ENCODE measurements at regions not wholly inside any gene's neighbourhood (a gene's known extent, or its start where the extent isn't known, plus 50 kb on each side); places are given as distances from the start of the nearest gene placed in this dataset.

GRCh38 chr11:45028911-45029682, 78.4 kb upstream of the TP53I11 start:
- no peaks in the 10 kb centered on the region for H3F3A ChIP-seq (ENCODE audit: insufficient read depth, low read length)
- TF ChIP-seq EZH2 (IDR thresholded peaks at IDR 0.05; ENCODE audit: borderline replicate concordance, low read length) (no peak), CTCF (IDR thresholded peaks at IDR 0.05; ENCODE audit: low read length) (no peak)
- H4K20me1 ChIP-seq (ENCODE audit: insufficient read depth, low read length): no peaks in the 10 kb centered on the region
- H3K9me2 ChIP-seq (ENCODE audit: low read depth, low read length): no peaks in the 10 kb centered on the region
- H3K4me1 ChIP-seq (ENCODE audit: insufficient read depth, low read length, severe bottlenecking): peaks cover 3% of the 10 kb centered on the region
- no peak overlapping the region for H3K4me2 ChIP-seq (ENCODE audit: low read length)
- H3K27ac ChIP-seq (ENCODE audit: low read depth, low read length, poor library complexity, severe bottlenecking): no peak overlapping the region
- peaks cover 5% of the 10 kb centered on the region; the same call in 1 of the 2 replicates for H3K27me3 ChIP-seq (ENCODE audit: insufficient read depth, low read length)
- no peak overlapping the region for H3K4me3 ChIP-seq (ENCODE audit: low read depth, low read length, poor library complexity, severe bottlenecking)
- H3K9ac ChIP-seq (ENCODE audit: low read length): no peak overlapping the region
- no peaks in the 10 kb centered on the region for H3K36me3 ChIP-seq (ENCODE audit: insufficient read depth, low read length)
- H3K79me2 ChIP-seq (ENCODE audit: insufficient read depth, low read length): no peaks in the 10 kb centered on the region
- H3K9me3 ChIP-seq (ENCODE audit: low read length): peaks cover 4% of the 10 kb centered on the region; the same call in 1 of the 2 replicates
- H2AFZ ChIP-seq (ENCODE audit: low read length): no peak overlapping the region

GRCh38 chr11:45030778-45031177, 80.1 kb upstream of the TP53I11 start:
- Histone ChIP-seq H3K27me3 (ENCODE audit: insufficient read depth, low read length) (peaks cover 5% of the 10 kb centered on the region; the same call in 1 of the 2 replicates), H3K36me3 (ENCODE audit: insufficient read depth, low read length) (no peaks in the 10 kb centered on the region), H3K9me3 (ENCODE audit: low read length) (peaks cover 4% of the 10 kb centered on the region; the same call in 1 of the 2 replicates), H3K9ac (ENCODE audit: low read length) (no peak overlapping the region), H3K4me3 (ENCODE audit: low read depth, low read length, poor library complexity, severe bottlenecking) (no peak overlapping the region), H3K4me2 (ENCODE audit: low read length) (no peak overlapping the region), H2AFZ (ENCODE audit: low read length) (no peak overlapping the region), H3K4me1 (ENCODE audit: insufficient read depth, low read length, severe bottlenecking) (peaks cover 3% of the 10 kb centered on the region), H4K20me1 (ENCODE audit: insufficient read depth, low read length) (no peaks in the 10 kb centered on the region), H3K27ac (ENCODE audit: low read depth, low read length, poor library complexity, severe bottlenecking) (no peak overlapping the region), H3K9me2 (ENCODE audit: low read depth, low read length) (no peaks in the 10 kb centered on the region), H3F3A (ENCODE audit: insufficient read depth, low read length) (no peaks in the 10 kb centered on the region), H3K79me2 (ENCODE audit: insufficient read depth, low read length) (no peaks in the 10 kb centered on the region)
- no peak for TF ChIP-seq CTCF (IDR thresholded peaks at IDR 0.05; ENCODE audit: low read length)
- no peak for TF ChIP-seq EZH2 (IDR thresholded peaks at IDR 0.05; ENCODE audit: borderline replicate concordance, low read length)

GRCh38 chr11:45031912-45032519, 81.3 kb upstream of the TP53I11 start:
- H3K27ac ChIP-seq (ENCODE audit: low read depth, low read length, poor library complexity, severe bottlenecking): no peak overlapping the region
- no peak overlapping the region for H3K4me3 ChIP-seq (ENCODE audit: low read depth, low read length, poor library complexity, severe bottlenecking)
- no peaks in the 10 kb centered on the region for H3K9me2 ChIP-seq (ENCODE audit: low read depth, low read length)
- H3K36me3 ChIP-seq (ENCODE audit: insufficient read depth, low read length): no peaks in the 10 kb centered on the region
- no peaks in the 10 kb centered on the region for H3F3A ChIP-seq (ENCODE audit: insufficient read depth, low read length)
- no peaks in the 10 kb centered on the region for H3K79me2 ChIP-seq (ENCODE audit: insufficient read depth, low read length)
- H4K20me1 ChIP-seq (ENCODE audit: insufficient read depth, low read length): no peaks in the 10 kb centered on the region
- no peak overlapping the region for H3K4me2 ChIP-seq (ENCODE audit: low read length)
- H3K4me1 ChIP-seq (ENCODE audit: insufficient read depth, low read length, severe bottlenecking): peaks cover 3% of the 10 kb centered on the region
- no peak overlapping the region for H2AFZ ChIP-seq (ENCODE audit: low read length)
- TF ChIP-seq CTCF (IDR thresholded peaks at IDR 0.05; ENCODE audit: low read length) (no peak), EZH2 (IDR thresholded peaks at IDR 0.05; ENCODE audit: borderline replicate concordance, low read length) (no peak)
- no peak overlapping the region for H3K9ac ChIP-seq (ENCODE audit: low read length)
- peaks cover 5% of the 10 kb centered on the region; the same call in 1 of the 2 replicates for H3K27me3 ChIP-seq (ENCODE audit: insufficient read depth, low read length)
- H3K9me3 ChIP-seq (ENCODE audit: low read length): peaks cover 4% of the 10 kb centered on the region; the same call in 1 of the 2 replicates
